ENCODE measurements at regions not wholly inside any gene's neighbourhood (a gene's known extent, or its start where the extent isn't known, plus 50 kb on each side); places are given as distances from the start of the nearest gene placed in this dataset.

DNA sequence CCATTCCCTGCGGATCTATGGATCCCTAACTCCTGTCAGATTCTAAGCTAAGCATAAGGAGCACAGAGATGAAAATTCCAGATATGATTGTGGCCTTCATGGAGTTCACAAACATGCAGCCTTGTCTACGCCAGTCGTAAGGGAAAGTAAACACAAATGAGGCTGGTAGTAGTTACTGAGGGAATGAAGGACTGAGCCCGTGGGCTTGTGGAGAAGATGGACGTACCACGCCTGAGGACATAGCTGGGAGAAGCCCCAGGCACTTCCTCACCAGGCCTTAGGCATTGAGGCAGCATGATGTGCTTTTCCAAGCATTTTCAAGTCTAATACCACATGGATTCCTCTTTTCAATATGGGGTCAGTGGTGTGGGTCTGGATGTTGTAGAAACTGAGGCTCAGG, 515.2 kb downstream of the BCL11B start:
- DNase-seq = no peak
- no peaks in the 10 kb centered on the region for H3K36me3 ChIP-seq (ENCODE audit: control insufficient read depth, insufficient read depth, low read length)
- 73% methylated on average over 3 of the region's 6 CpGs for WGBS (ENCODE audit: insufficient coverage, low lambda C conversion rate)
- no peaks in the 10 kb centered on the region for H3K27me3 ChIP-seq (ENCODE audit: control insufficient read depth, insufficient read depth, low read length)
- no peak overlapping the region for H3K27ac ChIP-seq (ENCODE audit: low read length)
- no peaks in the 10 kb centered on the region for H3K9me3 ChIP-seq (ENCODE audit: control insufficient read depth, low read depth, low read length)
- H3K4me3 ChIP-seq (ENCODE audit: low read length) = no peak overlapping the region
- H3K4me1 ChIP-seq (ENCODE audit: control insufficient read depth, insufficient read depth, low read length) = no peaks in the 10 kb centered on the region

DNA sequence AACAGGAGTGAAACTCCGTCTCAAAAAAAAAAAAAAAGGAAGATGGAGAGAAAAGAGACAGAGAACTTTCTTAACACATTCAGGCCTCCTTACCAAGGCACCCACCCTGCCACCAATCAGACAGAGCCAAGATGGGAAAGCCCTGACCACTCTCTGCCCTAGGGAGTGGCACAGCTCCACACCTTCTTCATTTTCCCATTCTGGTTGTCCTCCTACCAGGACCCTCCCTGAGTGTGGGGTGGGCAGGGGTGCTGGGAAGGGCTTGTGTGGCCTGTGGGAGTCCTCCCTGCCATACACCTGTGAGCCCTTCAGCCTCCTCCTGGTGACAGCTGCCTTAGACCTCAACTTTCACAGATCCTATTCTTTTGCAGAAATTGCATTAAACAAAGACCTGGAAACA, 513.6 kb downstream of the BCL11B start:
- H3K27me3 ChIP-seq (ENCODE audit: control insufficient read depth, insufficient read depth, low read length) = no peaks in the 10 kb centered on the region
- no peak overlapping the region for H3K27ac ChIP-seq (ENCODE audit: low read length)
- no CpG with 5 or more reads among the region's 1 CpG for WGBS (ENCODE audit: insufficient coverage, low lambda C conversion rate)
- no peak overlapping the region for H3K4me3 ChIP-seq (ENCODE audit: low read length)
- H3K36me3 ChIP-seq (ENCODE audit: control insufficient read depth, insufficient read depth, low read length) = no peaks in the 10 kb centered on the region
- H3K4me1 ChIP-seq (ENCODE audit: control insufficient read depth, insufficient read depth, low read length) = no peaks in the 10 kb centered on the region
- DNase-seq = no peak
- no peaks in the 10 kb centered on the region for H3K9me3 ChIP-seq (ENCODE audit: control insufficient read depth, low read depth, low read length)

- H3K9me3 ChIP-seq (ENCODE audit: control insufficient read depth, low read depth, low read length) = no peaks in the 10 kb centered on the region
- no peaks in the 10 kb centered on the region for H3K4me1 ChIP-seq (ENCODE audit: control insufficient read depth, insufficient read depth, low read length)
- no peaks in the 10 kb centered on the region for H3K36me3 ChIP-seq (ENCODE audit: control insufficient read depth, insufficient read depth, low read length)
- WGBS (ENCODE audit: insufficient coverage, low lambda C conversion rate) = 86% methylated on average over 1 of the region's 1 CpG
- H3K4me3 ChIP-seq (ENCODE audit: low read length) = no peak overlapping the region
- no peak for DNase-seq
- no peaks in the 10 kb centered on the region for H3K27me3 ChIP-seq (ENCODE audit: control insufficient read depth, insufficient read depth, low read length)
- no peak overlapping the region for H3K27ac ChIP-seq (ENCODE audit: low read length)
Measured at GRCh38 chr14:98761993-98762392, 510.0 kb downstream of the BCL11B start.

GRCh38 chr14:98766818-98767217, 505.2 kb downstream of the BCL11B start:
- Histone ChIP-seq H3K27ac (ENCODE audit: low read length) (no peak overlapping the region), H3K4me3 (ENCODE audit: low read length) (no peak overlapping the region), H3K36me3 (ENCODE audit: control insufficient read depth, insufficient read depth, low read length) (no peaks in the 10 kb centered on the region), H3K4me1 (ENCODE audit: control insufficient read depth, insufficient read depth, low read length) (no peaks in the 10 kb centered on the region), H3K27me3 (ENCODE audit: control insufficient read depth, insufficient read depth, low read length) (no peaks in the 10 kb centered on the region), H3K9me3 (ENCODE audit: control insufficient read depth, low read depth, low read length) (no peaks in the 10 kb centered on the region)
- WGBS (ENCODE audit: insufficient coverage, low lambda C conversion rate) = no CpG with 5 or more reads among the region's 4 CpGs
- no peak for DNase-seq

GRCh38 chr14:98769326-98769725, 502.7 kb downstream of the BCL11B start:
- Histone ChIP-seq H3K4me3 (ENCODE audit: low read length) (no peak overlapping the region), H3K36me3 (ENCODE audit: control insufficient read depth, insufficient read depth, low read length) (no peaks in the 10 kb centered on the region), H3K9me3 (ENCODE audit: control insufficient read depth, low read depth, low read length) (no peaks in the 10 kb centered on the region), H3K4me1 (ENCODE audit: control insufficient read depth, insufficient read depth, low read length) (no peaks in the 10 kb centered on the region), H3K27me3 (ENCODE audit: control insufficient read depth, insufficient read depth, low read length) (no peaks in the 10 kb centered on the region), H3K27ac (ENCODE audit: low read length) (no peak overlapping the region)
- no peak for DNase-seq
- WGBS (ENCODE audit: insufficient coverage, low lambda C conversion rate) = no CpG with 5 or more reads among the region's 10 CpGs

DNA sequence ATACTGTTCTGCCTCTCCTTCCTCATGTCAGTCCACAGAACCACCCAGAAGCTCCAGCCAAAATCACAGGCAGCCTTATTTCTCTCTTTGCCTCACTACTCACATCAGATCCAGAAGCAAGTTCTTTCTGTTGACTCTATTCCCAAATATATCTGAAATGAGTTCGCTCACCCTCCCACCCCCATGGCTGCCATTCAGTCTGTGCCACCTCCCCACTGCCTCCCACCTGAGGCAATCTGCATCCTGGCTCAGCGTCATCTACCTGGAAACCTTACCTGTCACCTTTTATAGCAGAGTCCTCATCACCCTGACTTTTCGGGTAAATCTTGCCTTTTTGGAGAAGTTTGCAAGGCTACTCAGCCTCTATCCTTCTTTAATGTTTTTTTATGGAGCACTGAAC, 501.8 kb downstream of the BCL11B start:
- no CpG with 5 or more reads among the region's 3 CpGs for WGBS (ENCODE audit: insufficient coverage, low lambda C conversion rate)
- Histone ChIP-seq H3K36me3 (ENCODE audit: control insufficient read depth, insufficient read depth, low read length) (no peaks in the 10 kb centered on the region), H3K4me1 (ENCODE audit: control insufficient read depth, insufficient read depth, low read length) (no peaks in the 10 kb centered on the region), H3K27me3 (ENCODE audit: control insufficient read depth, insufficient read depth, low read length) (no peaks in the 10 kb centered on the region), H3K9me3 (ENCODE audit: control insufficient read depth, low read depth, low read length) (no peaks in the 10 kb centered on the region), H3K4me3 (ENCODE audit: low read length) (no peak overlapping the region), H3K27ac (ENCODE audit: low read length) (no peak overlapping the region)
- DNase-seq = no peak

DNA sequence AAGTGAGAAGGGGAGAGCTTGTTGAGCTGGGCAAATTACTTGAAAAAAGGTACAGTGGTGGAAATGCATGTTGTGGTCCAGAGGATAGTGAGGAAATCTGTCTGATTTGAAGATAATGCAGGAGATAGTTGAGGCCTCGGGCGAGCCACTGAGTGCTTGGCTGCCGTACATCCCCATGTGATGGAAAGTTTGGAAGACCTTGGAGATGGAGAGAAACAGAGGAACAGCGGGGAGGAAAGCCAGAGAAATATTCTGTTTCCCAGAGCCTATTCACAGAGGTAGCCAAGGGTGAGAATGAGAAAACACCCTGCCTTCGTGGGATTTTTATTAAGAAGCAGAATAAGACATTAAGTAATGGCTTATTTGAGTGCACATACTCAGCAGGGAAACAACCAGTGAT, 498.2 kb downstream of the BCL11B start:
- Histone ChIP-seq H3K4me1 (ENCODE audit: control insufficient read depth, insufficient read depth, low read length) (no peaks in the 10 kb centered on the region), H3K4me3 (ENCODE audit: low read length) (no peak overlapping the region), H3K27ac (ENCODE audit: low read length) (no peak overlapping the region), H3K27me3 (ENCODE audit: control insufficient read depth, insufficient read depth, low read length) (no peaks in the 10 kb centered on the region), H3K36me3 (ENCODE audit: control insufficient read depth, insufficient read depth, low read length) (no peaks in the 10 kb centered on the region), H3K9me3 (ENCODE audit: control insufficient read depth, low read depth, low read length) (no peaks in the 10 kb centered on the region)
- WGBS (ENCODE audit: insufficient coverage, low lambda C conversion rate) = 69% methylated on average over 2 of the region's 5 CpGs
- no peak for DNase-seq

DNA sequence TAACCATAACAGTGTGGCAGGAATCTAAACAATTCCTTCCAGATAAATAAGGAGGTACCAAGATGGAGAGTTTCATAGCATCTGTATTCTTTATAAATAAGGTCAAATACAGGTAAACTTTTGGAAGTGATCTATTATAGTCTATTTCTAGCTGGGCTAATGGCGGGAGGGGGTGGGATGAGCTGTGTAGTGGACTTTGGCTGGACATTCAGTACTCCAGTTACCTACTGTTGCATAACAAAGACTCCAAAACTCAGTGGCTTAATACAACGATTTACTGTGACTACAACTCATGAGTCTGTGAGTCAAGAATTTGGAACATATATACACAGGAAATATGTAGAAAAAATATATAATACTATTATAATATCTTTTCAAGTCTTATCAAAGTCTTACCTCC, 496.1 kb downstream of the BCL11B start:
- no peaks in the 10 kb centered on the region for H3K4me1 ChIP-seq (ENCODE audit: control insufficient read depth, insufficient read depth, low read length)
- H3K27ac ChIP-seq (ENCODE audit: low read length) = no peak overlapping the region
- no CpG with 5 or more reads among the region's 2 CpGs for WGBS (ENCODE audit: insufficient coverage, low lambda C conversion rate)
- H3K36me3 ChIP-seq (ENCODE audit: control insufficient read depth, insufficient read depth, low read length) = no peaks in the 10 kb centered on the region
- no peaks in the 10 kb centered on the region for H3K9me3 ChIP-seq (ENCODE audit: control insufficient read depth, low read depth, low read length)
- H3K27me3 ChIP-seq (ENCODE audit: control insufficient read depth, insufficient read depth, low read length) = no peaks in the 10 kb centered on the region
- DNase-seq = no peak
- no peak overlapping the region for H3K4me3 ChIP-seq (ENCODE audit: low read length)

GRCh38 chr14:98782062-98782461, 489.9 kb downstream of the BCL11B start:
- Histone ChIP-seq H3K27me3 (ENCODE audit: control insufficient read depth, insufficient read depth, low read length) (peaks cover 5% of the 10 kb centered on the region), H3K9me3 (ENCODE audit: control insufficient read depth, low read depth, low read length) (no peaks in the 10 kb centered on the region), H3K36me3 (ENCODE audit: control insufficient read depth, insufficient read depth, low read length) (no peaks in the 10 kb centered on the region), H3K27ac (ENCODE audit: low read length) (no peak overlapping the region), H3K4me3 (ENCODE audit: low read length) (no peak overlapping the region), H3K4me1 (ENCODE audit: control insufficient read depth, insufficient read depth, low read length) (no peaks in the 10 kb centered on the region)
- no peak for DNase-seq
- WGBS (ENCODE audit: insufficient coverage, low lambda C conversion rate) = 100% methylated on average over 1 of the region's 5 CpGs

- Histone ChIP-seq H3K4me3 (ENCODE audit: low read length) (no peak overlapping the region), H3K27ac (ENCODE audit: low read length) (no peak overlapping the region), H3K4me1 (ENCODE audit: control insufficient read depth, insufficient read depth, low read length) (no peaks in the 10 kb centered on the region), H3K36me3 (ENCODE audit: control insufficient read depth, insufficient read depth, low read length) (no peaks in the 10 kb centered on the region), H3K27me3 (ENCODE audit: control insufficient read depth, insufficient read depth, low read length) (peaks cover 5% of the 10 kb centered on the region), H3K9me3 (ENCODE audit: control insufficient read depth, low read depth, low read length) (no peaks in the 10 kb centered on the region)
- no CpG with 5 or more reads among the region's 6 CpGs for WGBS (ENCODE audit: insufficient coverage, low lambda C conversion rate)
- DNase-seq = no peak
Measured at GRCh38 chr14:98785578-98785977, 486.4 kb downstream of the BCL11B start.

- Histone ChIP-seq H3K27ac (ENCODE audit: low read length) (no peak overlapping the region), H3K4me1 (ENCODE audit: control insufficient read depth, insufficient read depth, low read length) (no peaks in the 10 kb centered on the region), H3K27me3 (ENCODE audit: control insufficient read depth, insufficient read depth, low read length) (peaks cover 8% of the 10 kb centered on the region), H3K36me3 (ENCODE audit: control insufficient read depth, insufficient read depth, low read length) (no peaks in the 10 kb centered on the region), H3K9me3 (ENCODE audit: control insufficient read depth, low read depth, low read length) (no peaks in the 10 kb centered on the region), H3K4me3 (ENCODE audit: low read length) (no peak overlapping the region)
- 68% methylated on average over 3 of the region's 4 CpGs for WGBS (ENCODE audit: insufficient coverage, low lambda C conversion rate)
- no peak for DNase-seq
Measured at GRCh38 chr14:98786456-98786855, 485.5 kb downstream of the BCL11B start.
